Ovary (tissue), 3 donors: ENCODE measurements at regions not wholly inside any gene's neighbourhood (a gene's known extent, or its start where the extent isn't known, plus 50 kb on each side); places are given as distances from the start of the nearest gene placed in this dataset.

Experiments
- EP300 ChIP-seq: sonication (generic); formaldehyde crosslinking; IDR thresholded peaks from one replicate; pipeline ENCODE4 v1.6.1; 2017; ENCODE audit warnings: antibody characterized with exemption
- POLR2A ChIP-seq: fragments of 450-650 bp; IDR thresholded peaks from one replicate; pipeline ENCODE4 v1.6.1; 2017; ENCODE audit warnings: antibody characterized with exemption, mild to moderate bottlenecking, moderate library complexity
- TF ChIP-seq, protein P1 (sequence below), 3 donors: fragments of 450-650 bp in 2 of 3; fragments of 200-600 bp in 1 of 3; IDR thresholded peaks; one replicate each; pipeline versions ENCODE4 v1.5.1 to v1.8.0; 2016 to 2022; ENCODE audit warnings: antibody characterized with exemption in 3 of 3, mild to moderate bottlenecking in 1 of 3
- donor health status: DM: no; HTN: no; CAD: no.

DNA sequence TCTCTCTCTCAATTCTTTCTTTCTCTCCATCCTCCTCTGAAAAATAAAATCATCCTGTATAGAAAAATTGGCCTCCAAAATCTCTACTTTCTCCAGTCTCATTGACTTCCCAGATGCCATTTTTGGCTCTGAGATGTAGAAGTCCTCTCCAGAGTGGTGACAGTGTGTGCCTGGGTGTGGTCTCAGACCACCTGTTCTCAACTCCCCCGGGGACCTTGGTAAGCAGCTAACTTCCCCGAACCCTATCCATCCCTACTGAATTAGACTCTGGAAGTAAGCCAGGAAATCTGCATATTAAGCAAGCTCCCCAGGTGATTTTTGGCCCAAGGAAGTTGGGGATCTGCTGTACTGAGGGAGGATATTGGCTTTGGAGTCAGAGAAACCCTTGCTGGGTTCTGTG is 120.5 kb downstream of the WDR11 start:
- TF ChIP-seq, protein P1, sequence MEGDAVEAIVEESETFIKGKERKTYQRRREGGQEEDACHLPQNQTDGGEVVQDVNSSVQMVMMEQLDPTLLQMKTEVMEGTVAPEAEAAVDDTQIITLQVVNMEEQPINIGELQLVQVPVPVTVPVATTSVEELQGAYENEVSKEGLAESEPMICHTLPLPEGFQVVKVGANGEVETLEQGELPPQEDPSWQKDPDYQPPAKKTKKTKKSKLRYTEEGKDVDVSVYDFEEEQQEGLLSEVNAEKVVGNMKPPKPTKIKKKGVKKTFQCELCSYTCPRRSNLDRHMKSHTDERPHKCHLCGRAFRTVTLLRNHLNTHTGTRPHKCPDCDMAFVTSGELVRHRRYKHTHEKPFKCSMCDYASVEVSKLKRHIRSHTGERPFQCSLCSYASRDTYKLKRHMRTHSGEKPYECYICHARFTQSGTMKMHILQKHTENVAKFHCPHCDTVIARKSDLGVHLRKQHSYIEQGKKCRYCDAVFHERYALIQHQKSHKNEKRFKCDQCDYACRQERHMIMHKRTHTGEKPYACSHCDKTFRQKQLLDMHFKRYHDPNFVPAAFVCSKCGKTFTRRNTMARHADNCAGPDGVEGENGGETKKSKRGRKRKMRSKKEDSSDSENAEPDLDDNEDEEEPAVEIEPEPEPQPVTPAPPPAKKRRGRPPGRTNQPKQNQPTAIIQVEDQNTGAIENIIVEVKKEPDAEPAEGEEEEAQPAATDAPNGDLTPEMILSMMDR (IDR thresholded peaks at IDR 0.05), result no peak
- no peak for TF ChIP-seq POLR2A
- TF ChIP-seq EP300, result no peak
